Activated CD4-positive, alpha-beta T cell treated with anti-CD3 and anti-CD28 coated beads, Interleukin-2, amount 10 ng/mL, durations not matched to agents 24 days and 14 days (primary cell): ENCODE measurements at regions not wholly inside any gene's neighbourhood (a gene's known extent, or its start where the extent isn't known, plus 50 kb on each side); places are given as distances from the start of the nearest gene placed in this dataset.

Source experiments
- DNase-seq: peaks from one replicate; pipeline ENCODE4 v3.0.0; 2022
- H3K27ac Mint-ChIP-seq: one replicate; pipeline ENCODE4 v1.8.0; 2022; ENCODE audit warnings: mild to moderate bottlenecking, mixed read lengths
- H3K27me3 Mint-ChIP-seq: one replicate; pipeline ENCODE4 v1.8.0; 2022; ENCODE audit warnings: mixed read lengths
- H3K36me3 Mint-ChIP-seq: one replicate; pipeline ENCODE4 v1.8.0; 2022; ENCODE audit warnings: low read depth, mild to moderate bottlenecking, mixed read lengths
- H3K4me1 Mint-ChIP-seq: one replicate; pipeline ENCODE4 v1.8.0; 2021; ENCODE audit warnings: mixed read lengths
- H3K4me3 Mint-ChIP-seq: one replicate; pipeline ENCODE4 v1.8.0; 2022; ENCODE audit warnings: mild to moderate bottlenecking, moderate library complexity, mixed read lengths
- H3K9me3 Mint-ChIP-seq: one replicate; pipeline ENCODE4 v1.8.0; 2021; ENCODE audit warnings: mixed read lengths
- intact Hi-C: fragments of 100-400 bp; cut with micrococcal nuclease; formaldehyde crosslinking; loops from one replicate; pipeline ENCODE4 v1.15.1; 2023

- intact Hi-C loops: no loop called here
- no peaks in the 10 kb centered on the region for H3K27me3 Mint-ChIP-seq
- H3K36me3 Mint-ChIP-seq: no peaks in the 10 kb centered on the region
- no peaks in the 10 kb centered on the region for H3K9me3 Mint-ChIP-seq
- DNase-seq: no peak
- no peak overlapping the region for H3K4me3 Mint-ChIP-seq
- no peak overlapping the region for H3K27ac Mint-ChIP-seq
- no peaks in the 10 kb centered on the region for H3K4me1 Mint-ChIP-seq
Observed at GRCh38 chr18:24850532-24850931, 390.1 kb downstream of the HRH4 start.

- no peaks in the 10 kb centered on the region for H3K4me1 Mint-ChIP-seq
- H3K36me3 Mint-ChIP-seq: no peaks in the 10 kb centered on the region
- no peaks in the 10 kb centered on the region for H3K9me3 Mint-ChIP-seq
- no peak for DNase-seq
- no peak overlapping the region for H3K4me3 Mint-ChIP-seq
- intact Hi-C loops: no loop called here
- H3K27me3 Mint-ChIP-seq: no peaks in the 10 kb centered on the region
- H3K27ac Mint-ChIP-seq: no peak overlapping the region
Observed at GRCh38 chr18:24853076-24853475, 392.6 kb downstream of the HRH4 start.

DNA sequence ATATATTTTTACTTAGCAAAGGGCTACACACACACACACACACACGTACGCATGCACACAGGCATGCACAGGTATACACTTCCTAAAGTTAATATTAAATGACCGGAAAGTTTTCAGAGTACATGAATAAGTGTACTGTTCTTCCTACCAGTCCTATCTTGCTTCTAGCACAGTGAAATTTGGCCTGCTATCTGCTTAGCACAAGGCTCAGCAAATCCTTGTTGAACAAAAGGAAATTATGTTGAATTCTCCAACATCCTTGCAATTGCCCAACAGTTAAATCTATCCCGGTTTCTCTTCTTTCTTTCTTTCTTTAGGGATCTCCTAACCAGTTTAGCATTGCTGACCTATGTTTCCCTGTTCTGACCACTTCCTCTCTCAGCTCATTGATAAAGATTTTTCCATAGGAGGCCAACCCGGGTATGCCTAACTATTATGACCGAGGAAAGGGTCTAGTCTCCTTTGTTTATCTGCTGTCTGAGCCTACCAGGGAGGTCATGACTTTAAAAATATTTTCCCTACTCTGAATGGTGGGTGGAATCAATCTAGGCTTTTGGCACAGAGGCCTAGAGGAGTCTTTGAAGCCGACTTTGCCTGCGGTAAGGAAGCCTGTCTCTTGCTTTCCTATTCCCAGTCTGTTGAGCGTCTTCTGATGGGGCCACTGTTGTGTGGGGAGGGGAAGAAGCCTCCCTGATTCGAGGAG, 400.7 kb downstream of the HRH4 start:
- no peaks in the 10 kb centered on the region for H3K4me1 Mint-ChIP-seq
- no peak overlapping the region for H3K4me3 Mint-ChIP-seq
- intact Hi-C loops: no loop called here
- H3K27ac Mint-ChIP-seq: no peak overlapping the region
- no peak for DNase-seq
- no peaks in the 10 kb centered on the region for H3K9me3 Mint-ChIP-seq
- H3K36me3 Mint-ChIP-seq: no peaks in the 10 kb centered on the region
- H3K27me3 Mint-ChIP-seq: no peaks in the 10 kb centered on the region

- Mint-ChIP-seq H3K4me3 (no peak overlapping the region), H3K27ac (no peak overlapping the region), H3K9me3 (no peaks in the 10 kb centered on the region), H3K4me1 (no peaks in the 10 kb centered on the region), H3K36me3 (no peaks in the 10 kb centered on the region), H3K27me3 (no peaks in the 10 kb centered on the region)
- DNase-seq: no peak
- intact Hi-C loops: no loop called here
Observed at GRCh38 chr18:24862201-24862816, 401.9 kb downstream of the HRH4 start.

- no peak overlapping the region for H3K27ac Mint-ChIP-seq
- no peaks in the 10 kb centered on the region for H3K27me3 Mint-ChIP-seq
- DNase-seq: no peak
- no peak overlapping the region for H3K4me3 Mint-ChIP-seq
- H3K9me3 Mint-ChIP-seq: no peaks in the 10 kb centered on the region
- H3K36me3 Mint-ChIP-seq: no peaks in the 10 kb centered on the region
- intact Hi-C loops: no loop called here
- H3K4me1 Mint-ChIP-seq: no peaks in the 10 kb centered on the region
Observed at GRCh38 chr18:24868311-24868710, 407.9 kb downstream of the HRH4 start.

DNA sequence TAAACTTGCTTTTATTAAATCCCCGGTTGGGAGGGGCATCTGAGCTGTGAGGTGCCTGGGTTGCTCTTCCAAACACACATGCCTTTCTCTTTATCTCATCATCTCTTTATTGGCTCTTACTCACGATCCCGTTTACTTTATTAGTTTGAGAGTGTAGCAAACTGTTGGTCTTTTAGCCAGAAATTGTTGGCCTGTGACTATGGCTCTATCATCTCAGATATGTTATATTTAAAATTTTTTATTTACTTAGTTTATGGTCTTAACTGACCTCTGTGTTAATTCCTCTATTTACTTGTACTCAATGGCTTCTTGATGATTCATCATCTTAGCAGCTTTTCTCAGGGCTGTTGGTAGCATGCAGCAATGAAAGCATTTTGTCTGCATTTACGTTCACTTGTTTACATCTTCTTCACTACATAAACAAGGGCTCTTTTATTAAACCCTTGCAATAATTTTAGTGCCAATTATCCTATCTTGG, 408.4 kb downstream of the HRH4 start:
- H3K4me1 Mint-ChIP-seq: no peaks in the 10 kb centered on the region
- H3K27ac Mint-ChIP-seq: no peak overlapping the region
- H3K4me3 Mint-ChIP-seq: no peak overlapping the region
- H3K36me3 Mint-ChIP-seq: no peaks in the 10 kb centered on the region
- H3K9me3 Mint-ChIP-seq: no peaks in the 10 kb centered on the region
- no peaks in the 10 kb centered on the region for H3K27me3 Mint-ChIP-seq
- intact Hi-C loops: no loop called here
- no peak for DNase-seq

- Mint-ChIP-seq H3K4me3 (no peak overlapping the region), H3K27me3 (no peaks in the 10 kb centered on the region), H3K36me3 (no peaks in the 10 kb centered on the region), H3K9me3 (no peaks in the 10 kb centered on the region), H3K4me1 (no peaks in the 10 kb centered on the region), H3K27ac (no peak overlapping the region)
- no peak for DNase-seq
- intact Hi-C loops: no loop called here
Observed at GRCh38 chr18:24869285-24869684, 408.8 kb downstream of the HRH4 start.

- DNase-seq: no peak
- no peak overlapping the region for H3K4me3 Mint-ChIP-seq
- H3K27ac Mint-ChIP-seq: no peak overlapping the region
- H3K4me1 Mint-ChIP-seq: no peaks in the 10 kb centered on the region
- intact Hi-C loops: no loop called here
- H3K36me3 Mint-ChIP-seq: no peaks in the 10 kb centered on the region
- H3K27me3 Mint-ChIP-seq: no peaks in the 10 kb centered on the region
- H3K9me3 Mint-ChIP-seq: no peaks in the 10 kb centered on the region
Observed at GRCh38 chr18:24875286-24875685, 414.8 kb downstream of the HRH4 start.

DNA sequence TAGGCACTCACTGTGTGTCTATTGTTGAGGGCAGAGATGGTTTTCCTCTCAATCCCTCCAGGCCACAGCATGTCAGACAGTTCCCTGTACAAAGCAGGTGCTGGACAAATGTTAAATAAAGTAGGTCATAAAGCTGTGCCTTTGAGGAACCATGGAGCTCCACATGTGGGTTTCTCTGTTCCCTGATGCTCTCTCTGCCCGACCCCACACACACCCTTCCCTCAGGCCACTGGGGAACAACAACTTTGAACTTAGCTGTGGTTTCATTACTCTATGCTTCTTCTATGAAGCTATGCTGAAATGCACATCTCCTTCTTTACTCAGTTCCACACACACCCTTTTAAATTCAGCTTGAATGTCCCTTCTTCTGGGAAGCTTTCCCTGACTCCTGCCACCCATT, 415.3 kb downstream of the HRH4 start:
- no peaks in the 10 kb centered on the region for H3K36me3 Mint-ChIP-seq
- intact Hi-C loops: no loop called here

GRCh38 chr18:24876266-24876665, 415.8 kb downstream of the HRH4 start:
- Mint-ChIP-seq H3K4me3 (no peak overlapping the region), H3K4me1 (no peaks in the 10 kb centered on the region), H3K27me3 (no peaks in the 10 kb centered on the region), H3K9me3 (no peaks in the 10 kb centered on the region), H3K36me3 (no peaks in the 10 kb centered on the region), H3K27ac (no peak overlapping the region)
- no peak for DNase-seq
- intact Hi-C loops: no loop called here

More for the DNA sequence above, 415.3 kb downstream of the HRH4 start:
- H3K27me3 Mint-ChIP-seq: no peaks in the 10 kb centered on the region
- no peaks in the 10 kb centered on the region for H3K9me3 Mint-ChIP-seq
- no peaks in the 10 kb centered on the region for H3K4me1 Mint-ChIP-seq
- no peak for DNase-seq
- no peak overlapping the region for H3K27ac Mint-ChIP-seq
- H3K4me3 Mint-ChIP-seq: no peak overlapping the region

DNA sequence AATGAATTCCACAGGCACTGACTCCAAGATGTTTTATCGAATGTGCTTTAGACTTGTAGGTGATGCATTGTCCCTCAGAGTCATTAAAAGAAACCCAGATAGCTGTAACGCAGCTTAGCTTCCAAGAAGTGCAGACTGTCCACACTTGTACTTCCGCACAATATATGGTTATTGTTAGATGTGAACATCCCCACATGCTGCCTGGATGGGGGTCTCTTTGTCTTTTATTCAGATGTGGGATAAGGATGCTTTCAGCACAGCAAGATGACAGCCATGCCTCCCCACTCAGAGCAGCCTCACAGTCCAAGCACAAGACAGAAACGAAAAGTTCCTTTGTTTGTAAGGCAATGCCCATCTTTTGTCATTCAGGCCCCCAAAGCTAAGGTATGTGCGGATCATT, 416.6 kb downstream of the HRH4 start:
- H3K27me3 Mint-ChIP-seq: no peaks in the 10 kb centered on the region
- no peak for DNase-seq
- intact Hi-C loops: no loop called here

GRCh38 chr18:24877546-24877945, 417.1 kb downstream of the HRH4 start:
- Mint-ChIP-seq H3K27me3 (no peaks in the 10 kb centered on the region), H3K27ac (no peak overlapping the region), H3K4me3 (no peak overlapping the region), H3K4me1 (no peaks in the 10 kb centered on the region), H3K9me3 (no peaks in the 10 kb centered on the region), H3K36me3 (no peaks in the 10 kb centered on the region)
- DNase-seq: no peak
- intact Hi-C loops: no loop called here

More for the DNA sequence above, 416.6 kb downstream of the HRH4 start:
- Mint-ChIP-seq H3K27ac (no peak overlapping the region), H3K4me1 (no peaks in the 10 kb centered on the region), H3K36me3 (no peaks in the 10 kb centered on the region), H3K4me3 (no peak overlapping the region), H3K9me3 (no peaks in the 10 kb centered on the region)

DNA sequence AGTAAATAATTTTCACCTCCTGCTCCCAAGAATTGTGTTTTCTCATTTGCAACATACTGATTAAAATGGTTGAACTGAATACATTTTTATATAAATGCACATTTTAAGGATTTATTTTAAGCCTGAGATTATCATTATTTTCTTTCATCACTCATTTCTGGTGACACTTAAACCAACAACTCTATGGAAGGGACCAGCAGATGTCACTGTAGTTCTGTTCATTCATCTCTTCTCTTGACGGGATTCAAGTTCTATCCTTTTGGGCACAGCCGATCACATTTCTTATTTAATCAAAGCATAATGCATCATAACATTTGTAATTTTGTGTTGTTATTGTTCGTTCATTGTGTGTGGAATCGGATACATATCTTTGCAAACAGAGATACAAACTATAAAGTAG, 417.9 kb downstream of the HRH4 start:
- intact Hi-C loops: no loop called here
- H3K27ac Mint-ChIP-seq: no peak overlapping the region
- no peak for DNase-seq
- H3K27me3 Mint-ChIP-seq: no peaks in the 10 kb centered on the region
- H3K4me1 Mint-ChIP-seq: no peaks in the 10 kb centered on the region
- H3K4me3 Mint-ChIP-seq: no peak overlapping the region
- no peaks in the 10 kb centered on the region for H3K36me3 Mint-ChIP-seq
- H3K9me3 Mint-ChIP-seq: no peaks in the 10 kb centered on the region

DNA sequence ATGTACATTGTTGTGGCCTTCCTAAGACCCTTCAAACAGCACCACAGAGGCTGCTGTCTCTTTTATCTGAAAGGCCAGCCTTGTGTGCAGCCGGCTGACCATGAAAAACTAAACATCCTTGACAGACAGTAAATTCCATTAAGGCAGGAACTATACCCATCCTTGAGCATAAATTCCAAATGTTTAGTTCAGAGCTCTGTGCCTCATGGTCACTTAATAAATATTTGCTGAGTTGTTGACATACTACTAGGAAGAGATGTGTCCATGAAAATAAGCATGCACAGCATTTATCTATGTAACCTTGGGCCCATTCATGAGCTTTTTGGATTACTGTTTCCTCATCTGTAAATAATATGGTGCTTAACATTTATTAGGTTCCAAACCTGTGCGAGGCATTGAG, 424.8 kb downstream of the HRH4 start:
- Mint-ChIP-seq H3K4me3 (no peak overlapping the region), H3K36me3 (no peaks in the 10 kb centered on the region), H3K27ac (no peak overlapping the region), H3K27me3 (no peaks in the 10 kb centered on the region), H3K4me1 (no peaks in the 10 kb centered on the region), H3K9me3 (no peaks in the 10 kb centered on the region)
- no peak for DNase-seq
- intact Hi-C loops: no loop called here

- Mint-ChIP-seq H3K9me3 (peaks cover 5% of the 10 kb centered on the region), H3K4me3 (no peak overlapping the region), H3K36me3 (no peaks in the 10 kb centered on the region), H3K27ac (no peak overlapping the region), H3K27me3 (no peaks in the 10 kb centered on the region), H3K4me1 (no peaks in the 10 kb centered on the region)
- DNase-seq: no peak
- intact Hi-C loops: no loop called here
Observed at GRCh38 chr18:24894880-24895279, 434.4 kb downstream of the HRH4 start.
